Smooth muscle cell (in vitro differentiated cells): ENCODE measurements at regions not wholly inside any gene's neighbourhood (a gene's known extent, or its start where the extent isn't known, plus 50 kb on each side); places are given as distances from the start of the nearest gene placed in this dataset.

Source experiments
- DNase-seq: peaks from one replicate; lab custom pipeline; 2025; ENCODE audit not compliant: unreplicated experiment; lab: John Stamatoyannopoulos, UW
- H2AFZ ChIP-seq: fragments of 200-600 bp; sonication (generic); 2 replicates; pipeline ENCODE4 v1.6.0; 2016; ENCODE audit warnings: antibody characterized with exemption, low read depth, mild to moderate bottlenecking
- H3F3A ChIP-seq: fragments of 200-600 bp; sonication (generic); 2 replicates; pipeline ENCODE4 v1.6.0; 2017; ENCODE audit warnings: antibody characterized with exemption, low read depth
- H3K27ac ChIP-seq: fragments of 200-600 bp; sonication (generic); 2 replicates; pipeline ENCODE4 v1.5.1; 2016; ENCODE audit warnings: low read depth, mild to moderate bottlenecking
- H3K27me3 ChIP-seq: fragments of 200-600 bp; sonication (generic); 2 replicates; pipeline ENCODE4 v1.6.1; 2016; ENCODE audit warnings: low read depth, mild to moderate bottlenecking
- H3K36me3 ChIP-seq: fragments of 200-600 bp; sonication (generic); 2 replicates; pipeline ENCODE4 v1.5.1; 2016; ENCODE audit warnings: low read depth
- H3K4me1 ChIP-seq: fragments of 200-600 bp; sonication (generic); 2 replicates; pipeline ENCODE4 v1.5.1; 2016; ENCODE audit warnings: low read depth
- H3K4me2 ChIP-seq: fragments of 200-600 bp; sonication (generic); 2 replicates; pipeline ENCODE4 v1.6.0; 2016; ENCODE audit warnings: mild to moderate bottlenecking
- H3K4me3 ChIP-seq: fragments of 200-600 bp; sonication (generic); 2 replicates; pipeline ENCODE4 v1.5.1; 2016; ENCODE audit warnings: mild to moderate bottlenecking
- H3K79me2 ChIP-seq: fragments of 200-600 bp; sonication (generic); 2 replicates; pipeline ENCODE4 v1.6.0; 2016; ENCODE audit warnings: low read depth, mild to moderate bottlenecking
- H3K9ac ChIP-seq: fragments of 200-600 bp; sonication (generic); 2 replicates; pipeline ENCODE4 v1.6.0; 2016; ENCODE audit warnings: low read depth
- H3K9me3 ChIP-seq: fragments of 200-600 bp; sonication (generic); replicated peaks from 2 replicates; pipeline ENCODE4 v1.5.1; 2016; ENCODE audit warnings: low read depth
- H4K20me1 ChIP-seq: fragments of 200-600 bp; sonication (generic); 2 replicates; pipeline ENCODE4 v1.6.0; 2016; ENCODE audit warnings: low read depth
- WGBS: methylation state at CpG from one replicate; pipeline ENCODE4 v1.1.7; 2016; ENCODE audit warnings: low lambda C conversion rate; 5-methylcytosine and 5-hydroxymethylcytosine counted together
- TF ChIP-seq, protein P1 (sequence below): fragments of 200-600 bp; sonication (generic); IDR thresholded peaks from 2 replicates; pipeline ENCODE4 v1.5.1; 2017; ENCODE audit warnings: borderline replicate concordance, mild to moderate bottlenecking, antibody characterized with exemption; ENCODE audit not compliant: insufficient read depth, poor library complexity, severe bottlenecking

DNA sequence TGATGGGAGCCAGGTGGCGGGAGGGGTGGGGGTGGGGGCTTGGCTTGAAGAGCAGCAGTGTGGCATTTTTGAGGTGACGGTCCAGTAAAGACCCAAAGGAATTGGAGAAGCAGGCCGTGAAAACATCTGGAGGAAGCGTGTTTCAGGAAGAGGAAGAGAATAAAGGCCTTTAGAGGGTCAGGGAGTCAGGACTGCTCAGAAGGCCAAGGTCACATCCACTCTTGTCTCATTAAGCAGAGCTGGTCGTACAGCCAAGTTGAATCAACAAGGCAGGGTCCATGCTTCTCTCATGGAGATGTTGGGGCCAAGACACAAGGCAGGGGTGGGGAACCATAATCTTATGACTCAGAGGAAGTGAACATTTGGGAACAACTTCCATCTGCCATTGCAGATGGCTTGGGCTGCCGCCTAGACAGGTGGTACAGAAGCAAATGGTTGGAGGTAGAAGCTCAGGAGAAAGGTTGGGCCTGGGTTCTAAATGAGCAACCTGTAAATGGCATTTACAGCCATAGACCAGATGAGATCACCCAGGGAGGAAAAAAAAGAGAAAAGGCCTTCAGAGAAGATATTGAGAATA is 179.6 kb downstream of the TTLL2 start:
- H3K9me3 ChIP-seq = no peaks in the 10 kb centered on the region
- no peaks in the 10 kb centered on the region for H3K27me3 ChIP-seq
- H3K4me1 ChIP-seq = no peaks in the 10 kb centered on the region
- no peak for DNase-seq
- H3K4me2 ChIP-seq = no peak overlapping the region
- no peaks in the 10 kb centered on the region for H3K79me2 ChIP-seq
- no peaks in the 10 kb centered on the region for H4K20me1 ChIP-seq
- H3K4me3 ChIP-seq = no peak overlapping the region
- H2AFZ ChIP-seq = no peak overlapping the region
- H3K27ac ChIP-seq = no peak overlapping the region
- no peaks in the 10 kb centered on the region for H3F3A ChIP-seq
- TF ChIP-seq, protein P1, sequence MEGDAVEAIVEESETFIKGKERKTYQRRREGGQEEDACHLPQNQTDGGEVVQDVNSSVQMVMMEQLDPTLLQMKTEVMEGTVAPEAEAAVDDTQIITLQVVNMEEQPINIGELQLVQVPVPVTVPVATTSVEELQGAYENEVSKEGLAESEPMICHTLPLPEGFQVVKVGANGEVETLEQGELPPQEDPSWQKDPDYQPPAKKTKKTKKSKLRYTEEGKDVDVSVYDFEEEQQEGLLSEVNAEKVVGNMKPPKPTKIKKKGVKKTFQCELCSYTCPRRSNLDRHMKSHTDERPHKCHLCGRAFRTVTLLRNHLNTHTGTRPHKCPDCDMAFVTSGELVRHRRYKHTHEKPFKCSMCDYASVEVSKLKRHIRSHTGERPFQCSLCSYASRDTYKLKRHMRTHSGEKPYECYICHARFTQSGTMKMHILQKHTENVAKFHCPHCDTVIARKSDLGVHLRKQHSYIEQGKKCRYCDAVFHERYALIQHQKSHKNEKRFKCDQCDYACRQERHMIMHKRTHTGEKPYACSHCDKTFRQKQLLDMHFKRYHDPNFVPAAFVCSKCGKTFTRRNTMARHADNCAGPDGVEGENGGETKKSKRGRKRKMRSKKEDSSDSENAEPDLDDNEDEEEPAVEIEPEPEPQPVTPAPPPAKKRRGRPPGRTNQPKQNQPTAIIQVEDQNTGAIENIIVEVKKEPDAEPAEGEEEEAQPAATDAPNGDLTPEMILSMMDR = no peak
- H3K36me3 ChIP-seq = no peaks in the 10 kb centered on the region
- no peak overlapping the region for H3K9ac ChIP-seq
- 96% methylated on average over 6 of the region's 6 CpGs for WGBS

DNA sequence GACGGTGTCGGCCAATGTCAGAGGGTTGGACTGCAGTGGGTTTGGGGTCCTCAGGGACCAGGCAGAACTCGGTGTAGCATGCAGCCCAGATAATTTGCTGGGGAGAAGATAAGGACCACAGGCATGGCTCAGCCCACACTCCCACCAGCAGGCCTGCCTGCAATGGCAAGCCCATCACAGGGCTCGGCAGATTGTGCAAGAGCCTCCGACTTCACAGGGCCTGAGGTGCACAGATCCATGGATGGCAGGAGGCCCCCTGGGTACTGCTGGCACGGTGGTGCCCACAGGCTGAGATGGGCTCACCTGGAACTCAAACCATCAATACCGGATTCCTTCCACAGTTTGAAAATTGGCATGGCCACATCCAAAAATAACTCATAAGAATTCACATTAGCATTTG is 180.3 kb downstream of the TTLL2 start:
- Histone ChIP-seq H3K79me2 (no peaks in the 10 kb centered on the region), H2AFZ (no peak overlapping the region), H3K4me3 (no peak overlapping the region), H3K27ac (no peak overlapping the region), H4K20me1 (no peaks in the 10 kb centered on the region), H3K4me2 (no peak overlapping the region), H3F3A (no peaks in the 10 kb centered on the region), H3K9ac (no peak overlapping the region), H3K4me1 (no peaks in the 10 kb centered on the region), H3K27me3 (no peaks in the 10 kb centered on the region), H3K9me3 (no peaks in the 10 kb centered on the region), H3K36me3 (no peaks in the 10 kb centered on the region)
- no peak for DNase-seq
- TF ChIP-seq, protein P1 = no peak
- 55% methylated on average over 7 of the region's 7 CpGs for WGBS

DNA sequence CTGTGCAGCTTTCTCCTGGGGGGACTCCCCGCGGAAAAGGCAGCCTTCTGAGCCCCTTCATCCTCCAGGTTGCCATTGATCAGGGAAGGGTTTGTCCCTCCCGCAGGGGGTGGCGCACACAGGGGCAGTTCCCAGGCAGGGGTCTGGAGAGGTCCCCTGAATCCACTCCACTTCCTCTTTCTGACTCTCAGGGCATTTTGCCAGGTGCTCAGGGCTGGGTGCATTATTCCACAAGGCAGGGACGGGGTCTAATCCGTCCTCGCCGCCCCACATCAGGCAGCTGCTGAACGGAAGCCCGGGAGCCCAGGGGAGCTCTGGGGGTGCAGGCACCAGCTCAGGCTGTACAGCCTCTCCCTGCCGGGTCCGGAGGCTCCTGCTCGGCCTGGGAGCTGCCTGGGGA is 180.9 kb downstream of the TTLL2 start:
- DNase-seq = no peak
- H4K20me1 ChIP-seq = no peaks in the 10 kb centered on the region
- no peak overlapping the region for H3K27ac ChIP-seq
- H3K9me3 ChIP-seq = no peaks in the 10 kb centered on the region
- WGBS = 95% methylated on average over 12 of the region's 13 CpGs
- TF ChIP-seq, protein P1 = no peak
- no peak overlapping the region for H2AFZ ChIP-seq
- H3K27me3 ChIP-seq = no peaks in the 10 kb centered on the region
- no peaks in the 10 kb centered on the region for H3K79me2 ChIP-seq
- no peak overlapping the region for H3K9ac ChIP-seq
- no peaks in the 10 kb centered on the region for H3F3A ChIP-seq
- H3K4me1 ChIP-seq = no peaks in the 10 kb centered on the region
- no peak overlapping the region for H3K4me3 ChIP-seq
- no peak overlapping the region for H3K4me2 ChIP-seq
- H3K36me3 ChIP-seq = no peaks in the 10 kb centered on the region

GRCh38 chr6:167506443-167507301 is 181.8 kb downstream of the TTLL2 start:
- Histone ChIP-seq H3K27me3 (no peaks in the 10 kb centered on the region), H3K4me3 (no peak overlapping the region), H3F3A (no peaks in the 10 kb centered on the region), H3K36me3 (no peaks in the 10 kb centered on the region), H3K79me2 (no peaks in the 10 kb centered on the region), H2AFZ (no peak overlapping the region), H3K4me2 (no peak overlapping the region), H3K4me1 (no peaks in the 10 kb centered on the region), H3K27ac (no peak overlapping the region), H3K9me3 (no peaks in the 10 kb centered on the region), H4K20me1 (no peaks in the 10 kb centered on the region), H3K9ac (no peak overlapping the region)
- no peak for DNase-seq
- WGBS = 80% methylated on average over 25 of the region's 25 CpGs
- TF ChIP-seq, protein P1 = no peak
